HG03378 (cell line): ENCODE measurements at regions not wholly inside any gene's neighbourhood (a gene's known extent, or its start where the extent isn't known, plus 50 kb on each side); places are given as distances from the start of the nearest gene placed in this dataset.

Experiments
- ATAC-seq: cut with Tn5 transposase; IDR thresholded peaks from one replicate; pipeline ENCODE4 v1.9.1; 2021; ENCODE audit warnings: mild to moderate bottlenecking, moderate library complexity; ENCODE audit not compliant: unreplicated experiment

DNA sequence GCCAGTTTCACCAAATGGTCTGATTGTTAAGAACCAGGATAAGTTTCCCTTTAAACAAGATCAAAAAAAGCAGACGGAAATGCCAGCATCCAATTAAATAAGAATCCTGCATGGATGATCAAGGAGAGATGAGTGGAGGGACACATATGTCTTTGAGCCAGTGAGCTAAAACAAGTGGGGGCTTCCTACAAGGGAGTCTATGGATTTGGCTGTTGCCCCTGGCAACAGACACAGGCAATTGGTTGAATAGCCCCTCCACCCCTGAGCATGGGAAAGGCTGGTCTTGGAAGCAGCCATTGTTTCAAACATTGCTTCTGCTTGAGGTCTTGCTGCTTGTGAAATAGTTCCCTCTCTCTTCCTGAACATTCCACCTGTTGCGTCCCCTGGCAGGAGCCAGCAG is 374.7 kb upstream of the ERCC4 start:
- ATAC-seq: no peak

DNA sequence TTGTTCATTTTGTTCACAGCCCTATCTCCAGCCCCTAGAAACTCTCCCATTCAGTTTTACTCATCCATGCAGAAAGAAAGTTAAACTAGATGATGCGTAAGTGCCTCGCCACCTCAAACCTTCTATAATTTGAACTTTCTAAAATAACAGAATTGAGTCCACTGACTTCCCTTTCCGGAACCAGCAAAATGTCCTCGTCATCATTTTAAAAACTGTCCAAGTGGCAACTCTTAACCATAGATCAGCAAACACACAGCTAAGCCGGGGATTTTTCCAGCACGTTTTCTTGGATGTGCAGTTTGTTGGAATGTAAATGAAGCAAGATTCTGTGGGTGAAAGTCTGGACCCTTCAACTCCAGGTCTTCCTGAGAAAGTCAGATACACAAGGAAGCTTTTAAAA is 369.7 kb upstream of the ERCC4 start:
- ATAC-seq: no peak

- ATAC-seq: no peak
Observed at GRCh38 chr16:13552062-13552959, 367.6 kb upstream of the ERCC4 start.

DNA sequence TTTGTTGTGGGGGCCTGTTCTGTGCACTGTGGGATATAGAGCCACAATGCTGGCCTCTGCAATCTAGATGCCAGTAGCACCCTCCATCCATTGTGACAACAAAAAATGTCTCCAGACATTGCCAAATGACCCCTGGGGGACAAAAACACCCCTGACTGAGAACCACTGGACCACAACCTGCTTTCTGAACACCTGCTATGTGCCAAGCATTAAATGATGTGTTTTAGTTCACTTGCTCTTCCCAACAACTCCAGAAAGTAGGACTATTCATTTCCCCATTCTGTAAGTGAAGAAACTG is 367.0 kb upstream of the ERCC4 start:
- no peak for ATAC-seq

- ATAC-seq: no peak
Observed at GRCh38 chr16:13553453-13553985, 366.4 kb upstream of the ERCC4 start.

DNA sequence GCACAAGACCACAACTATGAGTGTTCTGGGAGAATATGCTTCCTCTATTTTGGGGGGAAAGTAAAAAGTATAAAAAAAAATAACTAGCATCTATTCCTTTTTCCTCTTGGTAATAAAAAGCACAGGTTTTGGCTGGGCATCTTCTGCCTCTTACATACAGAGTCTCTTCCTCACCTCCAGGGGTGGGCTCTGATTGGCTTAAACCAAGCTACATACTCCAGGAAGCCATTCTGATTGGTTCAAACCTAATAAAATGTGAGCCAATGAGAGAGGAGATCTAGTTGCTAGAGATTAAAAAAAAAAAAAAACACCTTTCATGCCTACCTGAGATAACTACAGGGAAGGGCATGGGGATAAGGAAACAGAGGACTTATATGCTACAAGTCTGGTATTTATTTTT is 365.9 kb upstream of the ERCC4 start:
- no peak for ATAC-seq

GRCh38 chr16:13554643-13555042 is 365.3 kb upstream of the ERCC4 start:
- ATAC-seq: no peak

- no peak for ATAC-seq
Observed at GRCh38 chr16:13557418-13557817, 362.5 kb upstream of the ERCC4 start.

DNA sequence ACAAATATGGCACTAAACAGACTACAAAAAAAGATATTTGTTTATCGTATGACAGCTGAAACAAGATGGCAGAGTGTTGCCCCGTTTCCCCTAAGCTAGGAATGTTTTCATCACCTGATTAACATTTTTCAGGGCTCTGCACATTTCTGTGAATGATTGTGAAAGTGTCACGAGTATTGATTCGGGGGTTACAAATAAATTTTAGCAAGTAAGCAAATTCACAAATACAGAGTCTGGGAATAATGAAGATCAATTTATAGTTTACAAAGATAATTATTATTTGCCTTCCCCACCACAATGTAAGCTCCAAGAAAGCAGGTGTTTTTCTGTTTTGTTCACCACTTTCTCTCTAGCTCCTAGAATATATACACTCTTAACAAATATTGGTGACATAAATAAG is 361.2 kb upstream of the ERCC4 start:
- ATAC-seq: no peak

DNA sequence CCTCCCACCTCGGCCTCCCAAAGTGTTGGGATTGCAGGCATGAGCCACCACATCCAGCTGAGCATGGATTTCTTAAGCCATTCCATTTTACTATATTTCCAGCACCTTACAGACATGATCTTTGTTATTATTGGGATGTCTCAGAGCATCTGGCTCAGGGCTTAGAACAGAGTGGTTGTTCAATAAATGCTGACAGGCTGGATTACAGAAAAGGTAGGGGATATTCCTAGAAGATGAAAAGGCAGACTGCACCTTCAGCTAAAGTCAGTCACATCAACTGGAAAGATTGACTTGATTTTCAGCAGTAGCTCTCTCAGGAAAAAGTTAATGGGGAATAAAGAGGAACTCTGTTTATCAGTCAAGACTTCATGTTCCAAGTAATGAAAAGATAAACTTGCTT is 360.3 kb upstream of the ERCC4 start:
- no peak for ATAC-seq

- no peak for ATAC-seq
Observed at GRCh38 chr16:13560151-13560550, 359.8 kb upstream of the ERCC4 start.

DNA sequence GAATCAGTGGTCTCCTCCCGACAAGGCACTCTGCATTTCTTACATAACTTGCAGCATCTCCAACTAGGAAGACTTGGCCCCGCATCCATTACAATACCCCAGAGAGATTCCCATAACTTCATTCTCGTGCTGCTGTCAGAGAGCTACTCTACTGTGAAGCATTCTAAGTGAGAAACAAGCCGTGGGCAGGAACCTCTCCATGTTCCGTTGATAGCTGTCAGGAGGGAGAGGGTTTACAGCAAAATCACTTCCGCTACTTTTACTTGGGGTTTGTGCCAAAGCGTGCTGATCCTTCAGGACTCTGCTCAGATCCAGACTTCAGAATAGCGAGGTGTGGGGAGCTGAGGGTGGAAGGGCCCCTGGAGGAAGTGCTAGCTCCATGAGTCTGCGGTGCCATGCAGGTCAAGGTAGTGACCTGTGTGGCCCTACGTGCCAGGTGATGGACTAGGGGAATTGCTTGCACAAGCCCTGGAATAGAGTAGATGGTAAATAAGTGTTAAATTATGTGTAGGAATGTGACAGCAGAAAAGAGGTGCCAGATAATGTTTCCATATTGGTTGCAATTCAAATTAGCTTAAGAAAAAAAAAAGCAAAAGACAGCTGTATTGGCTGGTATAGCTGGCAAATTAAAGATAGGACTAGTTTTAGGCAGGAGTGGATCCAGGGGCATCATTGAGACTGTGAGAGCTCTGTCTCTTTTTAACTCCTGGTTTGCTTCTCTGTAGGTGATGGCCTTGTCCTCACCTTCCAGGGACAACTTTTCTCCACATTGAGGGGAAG is 358.5 kb upstream of the ERCC4 start:
- ATAC-seq: no peak

DNA sequence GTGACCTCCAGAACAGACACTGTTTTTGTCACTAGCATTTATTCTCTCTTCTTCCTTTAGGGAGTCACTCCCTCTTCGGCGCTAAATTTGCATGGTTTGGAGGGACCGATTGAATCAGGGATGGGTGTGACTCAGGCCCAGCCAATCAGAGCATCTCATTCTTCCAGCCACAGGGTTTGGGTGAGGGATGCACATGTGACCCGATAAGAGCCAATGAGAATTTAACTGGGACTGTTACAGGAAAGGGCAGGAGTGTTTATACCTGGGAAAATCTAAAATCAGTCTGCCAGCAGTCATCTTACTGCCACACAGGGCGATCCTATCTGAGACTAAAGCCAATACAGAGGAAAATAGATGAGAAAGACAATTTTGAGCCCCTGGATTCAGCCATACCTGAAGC is 351.2 kb upstream of the ERCC4 start:
- no peak for ATAC-seq

- no peak for ATAC-seq
Observed at GRCh38 chr16:13569986-13570385, 350.0 kb upstream of the ERCC4 start.

DNA sequence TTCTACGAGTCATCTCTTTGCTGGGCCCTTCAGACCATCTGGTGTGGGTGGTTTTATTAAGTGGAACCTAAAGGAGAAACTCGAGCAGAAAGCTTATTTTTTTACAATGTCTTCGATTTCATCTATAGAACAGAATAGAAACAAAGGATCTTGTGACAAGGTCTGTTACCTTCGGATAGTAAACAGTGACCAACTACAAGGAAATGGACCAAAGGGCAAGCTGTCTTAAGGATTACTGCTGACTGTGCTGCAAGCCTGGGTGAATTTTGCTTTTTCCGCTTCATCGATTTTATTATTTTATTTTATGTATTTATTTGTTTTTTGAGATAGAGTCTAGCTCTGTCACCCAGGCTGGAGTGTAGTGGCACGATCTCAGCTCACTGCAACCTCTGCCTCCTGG is 348.9 kb upstream of the ERCC4 start:
- ATAC-seq: no peak

GRCh38 chr16:13573903-13574302 is 346.1 kb upstream of the ERCC4 start:
- ATAC-seq: no peak

- no peak for ATAC-seq
Observed at GRCh38 chr16:13586051-13586450, 333.9 kb upstream of the ERCC4 start.

GRCh38 chr16:13587181-13587580 is 332.8 kb upstream of the ERCC4 start:
- no peak for ATAC-seq

- no peak for ATAC-seq
Observed at GRCh38 chr16:13594823-13595222, 325.1 kb upstream of the ERCC4 start.

- ATAC-seq: no peak
Observed at GRCh38 chr16:13606804-13607203, 313.1 kb upstream of the ERCC4 start.

- ATAC-seq: no peak
Observed at GRCh38 chr16:13607289-13607688, 312.7 kb upstream of the ERCC4 start.

DNA sequence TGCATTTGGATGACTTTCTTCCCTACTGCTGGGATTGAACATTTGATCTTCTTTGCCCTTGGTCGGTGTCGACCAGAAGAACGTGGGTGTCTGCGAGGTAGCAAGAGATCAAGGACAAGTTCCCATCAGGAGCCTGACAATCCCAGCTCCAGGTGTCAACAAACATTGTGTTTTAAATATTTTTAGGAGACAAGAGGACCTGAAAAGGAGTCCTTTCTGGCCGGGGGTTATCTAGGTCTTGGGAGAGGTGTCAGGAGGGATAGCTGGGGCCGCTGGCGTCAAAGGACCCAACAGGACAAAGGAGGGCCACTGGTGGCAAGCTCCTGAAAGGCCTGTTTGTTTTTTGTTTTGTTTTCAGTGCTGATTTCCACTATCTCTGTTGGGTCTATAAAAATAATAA is 308.4 kb upstream of the ERCC4 start:
- no peak for ATAC-seq
